H1 (cell line): ENCODE measurements at regions not wholly inside any gene's neighbourhood (a gene's known extent, or its start where the extent isn't known, plus 50 kb on each side); places are given as distances from the start of the nearest gene placed in this dataset.

Experiments
- CTCF ChIA-PET: fragments of 300-600 bp; sonication (Branson Sonifier 250); formaldehyde crosslinking; loops from one replicate; lab custom pipeline; 2021; ENCODE audit not compliant: partially characterized antibody; lab: Charles Lee
- POLR2A ChIA-PET: fragments of 300-600 bp; sonication (Branson Sonifier 250); formaldehyde crosslinking; loops from one replicate; lab custom pipeline; 2021; ENCODE audit warnings: inconsistent platforms; ENCODE audit not compliant: partially characterized antibody; lab: Charles Lee
- DNase-seq, 2 experiments: peaks; one replicate each; pipeline versions ENCODE4 v3.0.0 to v3.0.0-alpha.2; 2010 to 2022; ENCODE audit warnings: low spot score in 2 of 2, low read depth in 1 of 2, mixed read lengths in 1 of 2
- FAIRE-seq: peaks from 2 replicates; lab custom pipeline; 2011; peaks lifted over from hg19 to GRCh38; lab: Jason Lieb, UNC
- H2AFZ ChIP-seq: 2 replicates; pipeline ENCODE4 v1.8.1; 2012; ENCODE audit warnings: low read length, inconsistent platforms
- H2AK5ac ChIP-seq: 2 replicates; pipeline ENCODE4 v1.6.1; 2013; ENCODE audit warnings: low read depth, low read length
- H2BK120ac ChIP-seq: replicated peaks from 2 replicates; pipeline ENCODE3; 2013; ENCODE audit warnings: low read depth, low read length, inconsistent platforms
- H2BK12ac ChIP-seq: 2 replicates; pipeline ENCODE4 v1.6.1; 2013; ENCODE audit warnings: low read depth, low read length
- H2BK15ac ChIP-seq: 2 replicates; pipeline ENCODE4 v1.6.1; 2013; ENCODE audit warnings: low read length
- H2BK20ac ChIP-seq: 2 replicates; pipeline ENCODE4 v1.6.1; 2013; ENCODE audit warnings: low read length
- H2BK5ac ChIP-seq: 2 replicates; pipeline ENCODE4 v1.6.1; 2013; ENCODE audit warnings: low read depth, low read length
- H3K14ac ChIP-seq: 2 replicates; pipeline ENCODE4 v1.6.1; 2013; ENCODE audit warnings: inconsistent platforms; ENCODE audit not compliant: insufficient read length
- H3K18ac ChIP-seq: 2 replicates; pipeline ENCODE4 v1.6.1; 2013; ENCODE audit warnings: low read length; ENCODE audit errors: extremely low read depth
- H3K23ac ChIP-seq: 2 replicates; pipeline ENCODE4 v1.6.1; 2013; ENCODE audit warnings: inconsistent platforms; ENCODE audit not compliant: insufficient read length
- H3K23me2 ChIP-seq: 2 replicates; pipeline ENCODE4 v1.6.1; 2013; ENCODE audit warnings: low read depth, low read length
- H3K27ac ChIP-seq: 2 replicates; pipeline ENCODE4 v1.6.1; 2011; ENCODE audit warnings: low read depth, low read length, inconsistent platforms
- H3K27me3 ChIP-seq, 4 experiments: replicated peaks in 1 of 4; 1 replicate in 1 of 4; 2 replicates in 3 of 4; pipeline versions ENCODE4 v1.6.1 to v1.8.1; 2011 to 2013; ENCODE audit warnings: low read length in 3 of 4, mild to moderate bottlenecking in 3 of 4, inconsistent platforms in 2 of 4, mixed read lengths in 2 of 4, moderate library complexity in 1 of 4; ENCODE audit not compliant: control insufficient read depth in 3 of 4, insufficient read depth in 3 of 4; ENCODE audit errors: extremely low read depth in 1 of 4
- H3K36me3 ChIP-seq, 4 experiments: 2 replicates each; pipeline versions ENCODE4 v1.6.1 to v1.8.1; 2011 to 2013; ENCODE audit warnings: mild to moderate bottlenecking in 4 of 4, low read length in 3 of 4, moderate library complexity in 2 of 4, control low read depth in 1 of 4, inconsistent platforms in 1 of 4; ENCODE audit not compliant: insufficient read depth in 4 of 4, control insufficient read depth in 2 of 4
- H3K4ac ChIP-seq: replicated peaks from 2 replicates; pipeline ENCODE3; 2013; ENCODE audit warnings: low read length, low read depth, mixed read lengths, inconsistent platforms; ENCODE audit not compliant: insufficient read length
- H3K4me1 ChIP-seq, 4 experiments: replicated peaks in 1 of 4; 1 replicate in 1 of 4; 2 replicates in 3 of 4; pipeline versions ENCODE4 v1.6.1 to v1.8.1; 2011 to 2013; ENCODE audit warnings: low read length in 3 of 4, inconsistent platforms in 2 of 4, mixed read lengths in 1 of 4; ENCODE audit not compliant: insufficient read depth in 4 of 4, control insufficient read depth in 3 of 4
- H3K4me2 ChIP-seq, 2 experiments: 2 replicates each; pipeline versions ENCODE4 v1.6.1 to v1.8.1; 2011 to 2013; ENCODE audit warnings: low read depth in 2 of 2, low read length in 2 of 2, control low read depth in 1 of 2, inconsistent platforms in 1 of 2, mild to moderate bottlenecking in 1 of 2; ENCODE audit not compliant: insufficient read depth in 1 of 2
- H3K4me3 ChIP-seq, 4 experiments: fragments of 200-600, 300-600 bp in 1 of 4; sonication (generic), shearing (Covaris generic), sonication (Bioruptor Twin) in 1 of 4; 2 replicates each; pipeline versions ENCODE4 v1.5.1 to v1.8.1; 2011 to 2016; ENCODE audit warnings: low read length in 4 of 4, low read depth in 3 of 4, control low read depth in 2 of 4, inconsistent platforms in 2 of 4, mild to moderate bottlenecking in 2 of 4, mixed read lengths in 1 of 4, moderate library complexity in 1 of 4; ENCODE audit not compliant: insufficient read depth in 2 of 4; ENCODE audit errors: extremely low read depth in 1 of 4
- H3K56ac ChIP-seq: replicated peaks from 2 replicates; pipeline ENCODE3; 2013; ENCODE audit warnings: low read depth, mild to moderate bottlenecking, mixed read lengths, low read length, inconsistent platforms; ENCODE audit not compliant: insufficient read length
- H3K79me1 ChIP-seq: 2 replicates; pipeline ENCODE4 v1.6.1; 2013; ENCODE audit warnings: low read depth, low read length, control low read depth
- H3K79me2 ChIP-seq, 2 experiments: 2 replicates each; pipeline versions ENCODE4 v1.6.1 to v1.8.1; 2012 to 2013; ENCODE audit warnings: low read length in 2 of 2, mild to moderate bottlenecking in 2 of 2, inconsistent platforms in 1 of 2; ENCODE audit not compliant: insufficient read depth in 2 of 2, control insufficient read depth in 1 of 2
- H3K9ac ChIP-seq, 4 experiments: replicated peaks in 1 of 4; 1 replicate in 1 of 4; 2 replicates in 3 of 4; pipeline versions ENCODE4 v1.6.1 to v1.8.1; 2011 to 2013; ENCODE audit warnings: low read depth in 3 of 4, low read length in 3 of 4, control low read depth in 2 of 4, mild to moderate bottlenecking in 2 of 4, moderate library complexity in 2 of 4, inconsistent platforms in 1 of 4; ENCODE audit errors: extremely low read depth in 1 of 4
- H3K9me3 ChIP-seq, 2 experiments: 2 replicates each; pipeline versions ENCODE4 v1.6.1 to v1.8.1; 2012 to 2013; ENCODE audit warnings: mild to moderate bottlenecking in 2 of 2, moderate library complexity in 2 of 2, control low read depth in 1 of 2, inconsistent platforms in 1 of 2, low read depth in 1 of 2, low read length in 1 of 2, mixed read lengths in 1 of 2; ENCODE audit not compliant: insufficient read depth in 2 of 2
- H4K20me1 ChIP-seq, 2 experiments: replicated peaks in 1 of 2; 2 replicates each; pipeline versions ENCODE3 to v1.8.1; 2011 to 2013; ENCODE audit warnings: inconsistent platforms in 2 of 2, low read length in 2 of 2, mild to moderate bottlenecking in 1 of 2; ENCODE audit not compliant: insufficient read depth in 2 of 2, control insufficient read depth in 1 of 2
- H4K5ac ChIP-seq: 2 replicates; pipeline ENCODE4 v1.6.1; 2013; ENCODE audit warnings: low read length, low read depth, mixed read lengths, inconsistent platforms; ENCODE audit not compliant: insufficient read length
- H4K8ac ChIP-seq: 2 replicates; pipeline ENCODE4 v1.8.0; 2013; ENCODE audit warnings: mild to moderate bottlenecking, moderate library complexity, low read length, inconsistent platforms; ENCODE audit not compliant: insufficient read depth; ENCODE audit errors: extremely low read depth
- H4K91ac ChIP-seq: replicated peaks from 2 replicates; pipeline ENCODE3; 2013; ENCODE audit warnings: low read length, mixed read lengths, inconsistent platforms; ENCODE audit not compliant: insufficient read length
- ZNF274 ChIP-seq: IDR thresholded peaks from 2 replicates; pipeline ENCODE4 v1.7.0; 2012; ENCODE audit warnings: low read length, borderline replicate concordance; ENCODE audit errors: extremely low read depth
- WGBS, 2 experiments: shearing (Covaris generic) in 1 of 2; methylation state at CpG; one replicate each; pipeline versions ENCODE4 v1.1.6 to v1.1.7; 2013 to 2015; ENCODE audit warnings: low lambda C conversion rate in 2 of 2, mixed read lengths in 2 of 2, inconsistent platforms in 1 of 2, low coverage in 1 of 2, missing lambda C conversion rate in 1 of 2; ENCODE audit not compliant: insufficient replicate concordance in 2 of 2, insufficient coverage in 1 of 2, insufficient read length in 1 of 2; ENCODE audit errors: extremely low coverage in 1 of 2, missing lambda C conversion rate in 1 of 2; 5-methylcytosine and 5-hydroxymethylcytosine counted together

GRCh38 chr5:56330806-56331205 is 97.7 kb upstream of the ANKRD55 start:
- no peak for FAIRE-seq
- WGBS, 2 experiments, result 93% methylated on average over 1 of the region's 1 CpG; no CpG with 5 or more reads in 1 of the 2 experiments
- H3K4me3 ChIP-seq, result no peak overlapping the region
- no peak overlapping the region for H3K4me2 ChIP-seq
- H3K36me3 ChIP-seq, result no peaks in the 10 kb centered on the region
- peaks cover 0 to 5% (median under 1%) of the 10 kb centered on the region in 4 experiments; a peak in 2 of 7 replicates for H3K4me1 ChIP-seq
- no peak overlapping the region for H2BK15ac ChIP-seq
- no peaks in the 10 kb centered on the region for H4K20me1 ChIP-seq
- peaks cover 8 to 14% of the 10 kb centered on the region in 2 experiments; a peak in 2 of 4 replicates for H3K9me3 ChIP-seq
- no peaks in the 10 kb centered on the region for H3K23me2 ChIP-seq
- H3K79me2 ChIP-seq, result no peaks in the 10 kb centered on the region
- CTCF ChIA-PET, result no interaction called here
- no peak overlapping the region for H3K9ac ChIP-seq
- no peak for DNase-seq
- H2BK12ac ChIP-seq, result no peak overlapping the region
- H4K8ac ChIP-seq, result no peak overlapping the region
- no peaks in the 10 kb centered on the region for H3K27me3 ChIP-seq
- H2AFZ ChIP-seq, result no peak overlapping the region
- H3K56ac ChIP-seq, result no peak overlapping the region
- no peak overlapping the region for H2AK5ac ChIP-seq
- no peak overlapping the region for H3K14ac ChIP-seq
- H4K5ac ChIP-seq, result no peak overlapping the region
- H4K91ac ChIP-seq, result no peak overlapping the region
- POLR2A ChIA-PET, result no interaction called here
- H3K18ac ChIP-seq, result no peak overlapping the region
- no peak overlapping the region for H3K27ac ChIP-seq
- no peak overlapping the region for H2BK5ac ChIP-seq
- no peak overlapping the region for H3K4ac ChIP-seq
- H3K79me1 ChIP-seq, result no peaks in the 10 kb centered on the region
- no peak overlapping the region for H2BK120ac ChIP-seq
- H2BK20ac ChIP-seq, result no peak overlapping the region
- no peak for TF ChIP-seq ZNF274
- no peak overlapping the region for H3K23ac ChIP-seq
